Mucosa of descending colon (tissue), 3 donors: ENCODE measurements at regions not wholly inside any gene's neighbourhood (a gene's known extent, or its start where the extent isn't known, plus 50 kb on each side); places are given as distances from the start of the nearest gene placed in this dataset.

Experiments
- ATAC-seq: fragments of 200-7000 bp; cut with Tn5 transposase; one replicate; pipeline ENCODE4 v1.9.1; 2020; ENCODE audit warnings: mild to moderate bottlenecking, moderate library complexity
- DNase-seq, 3 donors: peaks; one replicate each; pipeline ENCODE4 v3.0.0-alpha.2; 2020
- H3K36me3 ChIP-seq: fragments of 200-600 bp; one replicate; pipeline ENCODE4 v1.8.0; 2021; ENCODE audit warnings: low read depth, mild to moderate bottlenecking
- H3K4me1 ChIP-seq: fragments of 200-600 bp; one replicate; pipeline ENCODE4 v1.8.0; 2021; ENCODE audit warnings: low read depth, mild to moderate bottlenecking
- H3K4me3 ChIP-seq: fragments of 200-600 bp; one replicate; pipeline ENCODE4 v1.8.0; 2021; ENCODE audit warnings: mild to moderate bottlenecking
- H3K9me3 ChIP-seq: fragments of 200-600 bp; one replicate; pipeline ENCODE4 v1.8.0; 2021; ENCODE audit warnings: mild to moderate bottlenecking
- CTCF ChIP-seq: fragments of 200-600 bp; IDR thresholded peaks from one replicate; pipeline ENCODE4 v1.8.0; 2022; ENCODE audit warnings: antibody characterized with exemption, mild to moderate bottlenecking
- intact Hi-C, 2 donors: fragments of 100-400 bp; cut with DNase I in 1 of 2; cut with micrococcal nuclease in 1 of 2; formaldehyde crosslinking; loops; one replicate each; pipeline versions ENCODE4 v1.11.0 to v1.11.1; 2022; cut with DNase I, micrococcal nuclease
- donor health status: DM: no; HTN: no; CAD: no; lungs with moderate emphysema.
- donor health status: DM: no; HTN: no; CAD: no.
- donor health status: DM: no; HTN: yes; CAD: no.

- DNase-seq (no peak), ATAC-seq (no peak)
- Histone ChIP-seq H3K9me3 (no peaks in the 10 kb centered on the region), H3K4me3 (no peak overlapping the region), H3K36me3 (no peaks in the 10 kb centered on the region), H3K4me1 (peaks cover 5% of the 10 kb centered on the region)
- TF ChIP-seq CTCF = no peak
- intact Hi-C loops = no loop called here
These were observed 173.2 kb downstream of the MYCN start for GRCh38 chr2:16113568-16113967.

- Histone ChIP-seq H3K9me3 (no peaks in the 10 kb centered on the region), H3K36me3 (no peaks in the 10 kb centered on the region), H3K4me3 (no peak overlapping the region), H3K4me1 (peaks cover 5% of the 10 kb centered on the region)
- no peak for DNase-seq
- TF ChIP-seq CTCF = no peak
- ATAC-seq = no peak
- intact Hi-C loops = no loop called here
These were observed 172.7 kb downstream of the MYCN start for GRCh38 chr2:16112972-16113560.

- peaks cover 5% of the 10 kb centered on the region for H3K4me1 ChIP-seq
These were observed 172.1 kb downstream of the MYCN start for GRCh38 chr2:16112251-16112971.

GRCh38 chr2:16111838-16112210, 171.5 kb downstream of the MYCN start:
- no peak for TF ChIP-seq CTCF
- ATAC-seq = no peak
- Histone ChIP-seq H3K36me3 (no peaks in the 10 kb centered on the region), H3K4me1 (peaks cover 5% of the 10 kb centered on the region), H3K9me3 (no peaks in the 10 kb centered on the region), H3K4me3 (no peak overlapping the region)
- DNase-seq = no peak
- intact Hi-C loops = no loop called here

More at GRCh38 chr2:16112251-16112971, 172.1 kb downstream of the MYCN start:
- DNase-seq (no peak), ATAC-seq (no peak)
- TF ChIP-seq CTCF = no peak
- intact Hi-C loops = no loop called here
- Histone ChIP-seq H3K9me3 (no peaks in the 10 kb centered on the region), H3K36me3 (no peaks in the 10 kb centered on the region), H3K4me3 (no peak overlapping the region)

- Histone ChIP-seq H3K36me3 (no peaks in the 10 kb centered on the region), H3K4me1 (peaks cover 3% of the 10 kb centered on the region), H3K4me3 (no peak overlapping the region), H3K9me3 (no peaks in the 10 kb centered on the region)
- intact Hi-C loops = no loop called here
- TF ChIP-seq CTCF = no peak
- DNase-seq (no peak), ATAC-seq (no peak)
These were observed 169.5 kb downstream of the MYCN start for GRCh38 chr2:16109821-16110310.
